ENCODE measurements at regions not wholly inside any gene's neighbourhood (a gene's known extent, or its start where the extent isn't known, plus 50 kb on each side); places are given as distances from the start of the nearest gene placed in this dataset.

DNA sequence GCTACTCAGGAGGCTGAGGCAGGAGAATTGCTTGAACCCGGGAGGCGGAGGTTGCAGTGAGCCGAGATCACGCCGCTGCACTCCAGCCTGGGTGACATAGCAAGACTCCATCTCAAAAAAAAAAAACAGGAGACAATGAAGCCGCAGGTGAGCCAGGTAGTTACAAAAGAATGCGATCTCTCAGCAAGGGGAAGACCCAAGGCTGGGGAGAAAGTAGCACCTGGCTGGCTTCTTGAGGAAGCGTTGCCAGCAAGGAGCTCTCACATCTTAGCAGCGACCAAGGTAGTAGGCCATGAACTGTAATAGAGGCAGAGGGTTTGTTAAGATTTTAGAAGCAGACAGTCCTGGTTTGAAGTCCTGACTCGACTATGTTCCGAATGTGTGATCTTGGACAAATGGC is 175.0 kb downstream of the AIPL1 start:
- Histone ChIP-seq H3F3A (ENCODE audit: low read depth) (no peaks in the 10 kb centered on the region), H3K4me2 (ENCODE audit: low read depth, low read length, poor library complexity, severe bottlenecking) (no peak overlapping the region), H3K4me1 (ENCODE audit: insufficient read depth, low read length, poor library complexity, severe bottlenecking) (no peaks in the 10 kb centered on the region), H3K9ac (ENCODE audit: low read depth, low read length, poor library complexity, severe bottlenecking) (no peak overlapping the region), H3K27me3 (ENCODE audit: insufficient read depth, low read length, poor library complexity, severe bottlenecking) (no peaks in the 10 kb centered on the region), H3K9me3 (ENCODE audit: insufficient read depth, low read depth, low read length) (no peaks in the 10 kb centered on the region), H3K79me2 (ENCODE audit: insufficient read depth, low read length) (no peaks in the 10 kb centered on the region), H3K9me2 (replicated peaks; ENCODE audit: low read depth, low read length) (no peaks in the 10 kb centered on the region), H2AFZ (ENCODE audit: low read length) (no peak overlapping the region), H4K20me1 (ENCODE audit: insufficient read depth, low read length, poor library complexity, severe bottlenecking) (no peaks in the 10 kb centered on the region), H3K36me3 (ENCODE audit: insufficient read depth, low read length) (no peaks in the 10 kb centered on the region), H3K4me3 (ENCODE audit: low read length, poor library complexity, severe bottlenecking) (no peak overlapping the region)
- no peak for TF ChIP-seq EZH2phosphoT487 (IDR thresholded peaks at IDR 0.05; ENCODE audit: borderline replicate concordance)
- TF ChIP-seq, protein P1, sequence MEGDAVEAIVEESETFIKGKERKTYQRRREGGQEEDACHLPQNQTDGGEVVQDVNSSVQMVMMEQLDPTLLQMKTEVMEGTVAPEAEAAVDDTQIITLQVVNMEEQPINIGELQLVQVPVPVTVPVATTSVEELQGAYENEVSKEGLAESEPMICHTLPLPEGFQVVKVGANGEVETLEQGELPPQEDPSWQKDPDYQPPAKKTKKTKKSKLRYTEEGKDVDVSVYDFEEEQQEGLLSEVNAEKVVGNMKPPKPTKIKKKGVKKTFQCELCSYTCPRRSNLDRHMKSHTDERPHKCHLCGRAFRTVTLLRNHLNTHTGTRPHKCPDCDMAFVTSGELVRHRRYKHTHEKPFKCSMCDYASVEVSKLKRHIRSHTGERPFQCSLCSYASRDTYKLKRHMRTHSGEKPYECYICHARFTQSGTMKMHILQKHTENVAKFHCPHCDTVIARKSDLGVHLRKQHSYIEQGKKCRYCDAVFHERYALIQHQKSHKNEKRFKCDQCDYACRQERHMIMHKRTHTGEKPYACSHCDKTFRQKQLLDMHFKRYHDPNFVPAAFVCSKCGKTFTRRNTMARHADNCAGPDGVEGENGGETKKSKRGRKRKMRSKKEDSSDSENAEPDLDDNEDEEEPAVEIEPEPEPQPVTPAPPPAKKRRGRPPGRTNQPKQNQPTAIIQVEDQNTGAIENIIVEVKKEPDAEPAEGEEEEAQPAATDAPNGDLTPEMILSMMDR (conservative IDR thresholded peaks at IDR 0.05; ENCODE audit: low read length) = no peak

DNA sequence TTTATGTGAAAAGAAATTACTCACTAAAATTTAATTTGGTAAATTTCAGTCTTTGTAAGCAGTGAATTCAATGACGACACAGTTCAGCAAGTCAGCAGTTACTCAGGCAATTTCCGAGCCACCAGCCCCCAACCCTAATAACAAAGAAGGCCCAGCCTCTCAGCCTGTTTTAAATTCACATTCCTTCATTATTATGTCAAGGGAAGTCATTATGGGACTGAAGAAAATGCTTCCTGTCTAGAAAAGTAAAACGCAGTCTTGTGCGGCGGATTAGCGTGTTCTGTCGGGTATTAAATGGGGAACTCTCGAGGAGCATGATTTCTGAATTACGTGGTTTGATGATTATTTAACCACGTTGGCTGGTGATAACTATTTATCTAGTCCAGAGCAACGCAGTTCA is 177.6 kb downstream of the AIPL1 start:
- no peaks in the 10 kb centered on the region for H4K20me1 ChIP-seq (ENCODE audit: insufficient read depth, low read length, poor library complexity, severe bottlenecking)
- no peaks in the 10 kb centered on the region for H3K36me3 ChIP-seq (ENCODE audit: insufficient read depth, low read length)
- H3F3A ChIP-seq (ENCODE audit: low read depth) = no peaks in the 10 kb centered on the region
- no peaks in the 10 kb centered on the region for H3K79me2 ChIP-seq (ENCODE audit: insufficient read depth, low read length)
- H3K9me2 ChIP-seq (replicated peaks; ENCODE audit: low read depth, low read length) = no peaks in the 10 kb centered on the region
- TF ChIP-seq, protein P1 (conservative IDR thresholded peaks at IDR 0.05; ENCODE audit: low read length) = no peak
- no peak for TF ChIP-seq EZH2phosphoT487 (IDR thresholded peaks at IDR 0.05; ENCODE audit: borderline replicate concordance)
- no peak overlapping the region for H3K4me3 ChIP-seq (ENCODE audit: low read length, poor library complexity, severe bottlenecking)
- no peak overlapping the region for H2AFZ ChIP-seq (ENCODE audit: low read length)
- no peak overlapping the region for H3K9ac ChIP-seq (ENCODE audit: low read depth, low read length, poor library complexity, severe bottlenecking)
- H3K9me3 ChIP-seq (ENCODE audit: insufficient read depth, low read depth, low read length) = 0 out of 2 replicates have a peak, but pooled peaks cover 2% of the 10 kb centered on the region
- no peaks in the 10 kb centered on the region for H3K4me1 ChIP-seq (ENCODE audit: insufficient read depth, low read length, poor library complexity, severe bottlenecking)
- H3K27me3 ChIP-seq (ENCODE audit: insufficient read depth, low read length, poor library complexity, severe bottlenecking) = no peaks in the 10 kb centered on the region
- H3K4me2 ChIP-seq (ENCODE audit: low read depth, low read length, poor library complexity, severe bottlenecking) = no peak overlapping the region

- TF ChIP-seq, protein P1 (conservative IDR thresholded peaks at IDR 0.05; ENCODE audit: low read length) = no peak
- no peak for TF ChIP-seq EZH2phosphoT487 (IDR thresholded peaks at IDR 0.05; ENCODE audit: borderline replicate concordance)
- Histone ChIP-seq H2AFZ (ENCODE audit: low read length) (no peak overlapping the region), H4K20me1 (ENCODE audit: insufficient read depth, low read length, poor library complexity, severe bottlenecking) (no peaks in the 10 kb centered on the region), H3K4me1 (ENCODE audit: insufficient read depth, low read length, poor library complexity, severe bottlenecking) (no peaks in the 10 kb centered on the region), H3K4me3 (ENCODE audit: low read length, poor library complexity, severe bottlenecking) (no peak overlapping the region), H3K4me2 (ENCODE audit: low read depth, low read length, poor library complexity, severe bottlenecking) (no peak overlapping the region), H3K9ac (ENCODE audit: low read depth, low read length, poor library complexity, severe bottlenecking) (no peak overlapping the region), H3K79me2 (ENCODE audit: insufficient read depth, low read length) (no peaks in the 10 kb centered on the region), H3K36me3 (ENCODE audit: insufficient read depth, low read length) (no peaks in the 10 kb centered on the region), H3K9me2 (replicated peaks; ENCODE audit: low read depth, low read length) (no peaks in the 10 kb centered on the region), H3K9me3 (ENCODE audit: insufficient read depth, low read depth, low read length) (0 out of 2 replicates have a peak, but pooled peaks cover 2% of the 10 kb centered on the region), H3K27me3 (ENCODE audit: insufficient read depth, low read length, poor library complexity, severe bottlenecking) (no peaks in the 10 kb centered on the region), H3F3A (ENCODE audit: low read depth) (no peaks in the 10 kb centered on the region)
Observed at GRCh38 chr17:6255322-6255721, 179.6 kb downstream of the AIPL1 start.
